Right lobe of liver (tissue), 4 donors: ENCODE measurements at regions not wholly inside any gene's neighbourhood (a gene's known extent, or its start where the extent isn't known, plus 50 kb on each side); places are given as distances from the start of the nearest gene placed in this dataset.

ENCODE experiments used
- CTCF ChIP-seq, 4 donors: fragments of 200-600 bp in 3 of 4; fragments of 450-650 bp in 1 of 4; IDR thresholded peaks; one replicate each; pipeline versions ENCODE4 v1.5.1 to v1.8.0; 2016 to 2022; ENCODE audit warnings: antibody characterized with exemption in 4 of 4, mild to moderate bottlenecking in 2 of 4
- POLR2A ChIP-seq: fragments of 450-650 bp; IDR thresholded peaks from one replicate; pipeline ENCODE4 v1.6.1; 2017; ENCODE audit warnings: antibody characterized with exemption, mild to moderate bottlenecking
- donor health status: DM: no; HTN: no; CAD: no.
- donor health status: DM: no; HTN: no; CAD: no.
- donor health status: DM: no; HTN: yes; CAD: no.

- TF ChIP-seq CTCF (IDR thresholded peaks at IDR 0.05) (no peak), POLR2A (no peak)
Observed at GRCh38 chr9:116027951-116028350, 125.6 kb upstream of the PAPPA start.
